Right lobe of liver (tissue), 6 donors: ENCODE measurements at regions not wholly inside any gene's neighbourhood (a gene's known extent, or its start where the extent isn't known, plus 50 kb on each side); places are given as distances from the start of the nearest gene placed in this dataset.

Source experiments
- ATAC-seq, 4 donors: fragments of 200-7000 bp; cut with Tn5 transposase; one replicate each; pipeline ENCODE4 v1.9.1; 2020; ENCODE audit warnings: mild to moderate bottlenecking in 4 of 4, moderate library complexity in 4 of 4
- DNase-seq, 3 donors: peaks; one replicate each; pipeline ENCODE4 v3.0.0-alpha.2; 2020
- H3K27ac ChIP-seq, 3 donors: fragments of 200-600 bp; one replicate each; pipeline ENCODE4 v1.8.0; 2022
- H3K27me3 ChIP-seq, 2 donors: fragments of 200-600 bp; one replicate each; pipeline ENCODE4 v1.8.0; 2022
- H3K36me3 ChIP-seq, 4 donors: fragments of 200-600 bp; sonication (generic) in 1 of 4; one replicate each; pipeline versions ENCODE4 v1.5.1 to v1.8.0; 2017 to 2022; ENCODE audit warnings: control low read depth in 1 of 4
- H3K4me1 ChIP-seq, 4 donors: fragments of 200-600 bp; sonication (generic) in 1 of 4; one replicate each; pipeline versions ENCODE4 v1.5.1 to v1.8.0; 2017 to 2022; ENCODE audit warnings: control low read depth in 1 of 4
- H3K4me3 ChIP-seq, 3 donors: fragments of 200-600 bp; one replicate each; pipeline ENCODE4 v1.8.0; 2022
- H3K9me3 ChIP-seq, 4 donors: fragments of 200-600 bp; sonication (generic) in 1 of 4; one replicate each; pipeline versions ENCODE4 v1.5.1 to v1.8.0; 2017 to 2022; ENCODE audit warnings: control low read depth in 1 of 4
- CTCF ChIP-seq, 4 donors: fragments of 200-600 bp in 3 of 4; fragments of 450-650 bp in 1 of 4; IDR thresholded peaks; one replicate each; pipeline versions ENCODE4 v1.5.1 to v1.8.0; 2016 to 2022; ENCODE audit warnings: antibody characterized with exemption in 4 of 4, mild to moderate bottlenecking in 2 of 4
- POLR2A ChIP-seq: fragments of 450-650 bp; IDR thresholded peaks from one replicate; pipeline ENCODE4 v1.6.1; 2017; ENCODE audit warnings: antibody characterized with exemption, mild to moderate bottlenecking
- WGBS: methylation state at CpG from one replicate; pipeline ENCODE4 v1.1.6; 2018; ENCODE audit warnings: low coverage, low lambda C conversion rate; ENCODE audit not compliant: insufficient coverage; ENCODE audit errors: missing lambda C conversion rate; 5-methylcytosine and 5-hydroxymethylcytosine counted together
- intact Hi-C, 2 donors: fragments of 100-400 bp; cut with DNase I; formaldehyde crosslinking; loops; one replicate each; pipeline versions ENCODE4 v1.11.2 to v1.14.1; 2022
- donor health status: DM: no; HTN: yes; CAD: no.
- donor health status: DM: no; HTN: no; CAD: no.
- donor health status: DM: no; HTN: no; CAD: no.
- donor health status: DM: no; HTN: yes; CAD: no.
- donor health status: DM: no; HTN: yes; CAD: no.

DNA sequence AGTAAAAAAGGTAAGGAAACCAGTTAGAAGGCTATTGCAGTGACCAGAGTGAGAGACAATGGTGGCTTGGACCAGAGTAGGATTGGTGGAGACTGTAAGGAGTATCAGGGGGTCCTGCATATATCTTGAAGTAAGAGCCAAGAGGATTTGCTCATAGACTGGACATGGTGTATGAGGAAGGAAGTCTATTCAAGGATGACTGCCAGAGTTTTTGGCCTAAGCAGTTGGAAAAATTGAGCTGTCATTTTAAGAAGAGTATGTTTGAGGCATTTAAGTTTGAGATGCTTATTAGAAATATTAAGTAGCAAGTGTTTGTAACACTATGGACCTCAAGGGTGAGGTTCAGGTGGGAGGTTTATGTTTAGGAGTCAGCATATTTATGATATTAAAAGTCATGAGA is 596.6 kb downstream of the METTL15 start:
- Histone ChIP-seq H3K9me3 (no peaks in the 10 kb centered on the region), H3K27ac (no peak overlapping the region), H3K4me3 (no peak overlapping the region), H3K4me1 (no peaks in the 10 kb centered on the region), H3K36me3 (no peaks in the 10 kb centered on the region), H3K27me3 (no peaks in the 10 kb centered on the region)
- intact Hi-C loops, result no loop called here
- no peak for TF ChIP-seq POLR2A
- no peak for TF ChIP-seq CTCF (IDR thresholded peaks at IDR 0.05)
- DNase-seq (no peak), ATAC-seq (no peak)

DNA sequence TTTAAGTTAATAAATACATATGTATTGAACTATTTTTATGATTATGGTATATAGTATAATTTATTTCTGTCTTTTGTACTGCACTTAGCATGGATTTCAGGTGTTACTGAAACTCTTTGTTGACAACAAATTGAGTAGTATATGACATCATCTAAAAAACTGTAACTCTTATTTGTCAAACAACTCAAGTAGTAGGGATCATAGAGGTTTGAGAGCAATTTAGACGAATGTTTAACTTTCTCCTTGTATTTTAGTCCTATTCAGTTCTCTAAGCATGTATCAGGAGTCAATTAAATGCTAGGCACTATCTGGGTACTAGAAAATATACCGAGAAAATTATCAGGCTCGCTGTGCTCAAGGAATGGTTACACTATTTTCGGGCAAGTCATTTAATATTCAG is 595.2 kb downstream of the METTL15 start:
- DNase-seq, result no peak

DNA sequence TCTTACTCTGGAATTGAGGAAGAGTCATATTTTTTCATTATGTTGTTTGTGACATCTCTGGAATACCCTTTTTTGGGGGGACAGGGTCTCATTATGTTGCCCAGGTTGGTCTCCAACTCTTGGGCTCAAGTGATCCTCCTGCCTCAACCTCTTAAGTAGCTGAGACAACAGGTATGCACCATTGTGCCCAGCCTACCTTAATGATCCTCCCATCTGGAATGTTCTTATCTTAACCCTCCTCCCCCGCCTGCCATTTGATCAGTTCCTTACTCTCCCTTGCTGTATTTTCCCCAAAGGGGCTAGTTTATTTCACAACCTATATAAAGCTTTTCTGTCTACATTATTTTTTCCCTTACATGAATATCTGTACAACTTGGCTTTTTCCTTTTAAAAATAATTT is 594.7 kb downstream of the METTL15 start:
- 69% methylated on average over 1 of the region's 1 CpG for WGBS
- DNase-seq (no peak), ATAC-seq (no peak)
- Histone ChIP-seq H3K27ac (no peak overlapping the region), H3K9me3 (no peaks in the 10 kb centered on the region), H3K36me3 (no peaks in the 10 kb centered on the region), H3K4me3 (no peak overlapping the region), H3K27me3 (no peaks in the 10 kb centered on the region), H3K4me1 (no peaks in the 10 kb centered on the region)
- TF ChIP-seq POLR2A, result no peak
- TF ChIP-seq CTCF (IDR thresholded peaks at IDR 0.05), result no peak
- intact Hi-C loops, result no loop called here

More for the DNA sequence above, 595.2 kb downstream of the METTL15 start:
- no peaks in the 10 kb centered on the region for H3K4me1 ChIP-seq
- no peaks in the 10 kb centered on the region for H3K9me3 ChIP-seq
- no peaks in the 10 kb centered on the region for H3K36me3 ChIP-seq
- no peak overlapping the region for H3K27ac ChIP-seq
- H3K27me3 ChIP-seq, result no peaks in the 10 kb centered on the region
- no peak for ATAC-seq
- no peak for TF ChIP-seq POLR2A
- no peak for TF ChIP-seq CTCF (IDR thresholded peaks at IDR 0.05)
- intact Hi-C loops, result no loop called here
- WGBS, result 65% methylated on average over 4 of the region's 4 CpGs
- no peak overlapping the region for H3K4me3 ChIP-seq

GRCh38 chr11:28702450-28702790 is 594.2 kb downstream of the METTL15 start:
- Histone ChIP-seq H3K4me1 (no peaks in the 10 kb centered on the region), H3K27ac (no peak overlapping the region), H3K27me3 (no peaks in the 10 kb centered on the region), H3K36me3 (no peaks in the 10 kb centered on the region), H3K4me3 (no peak overlapping the region), H3K9me3 (no peaks in the 10 kb centered on the region)
- no peak for TF ChIP-seq CTCF (IDR thresholded peaks at IDR 0.05)
- no peak for TF ChIP-seq POLR2A
- DNase-seq (no peak), ATAC-seq (no peak)
- intact Hi-C loops, result no loop called here
- 67% methylated on average over 1 of the region's 1 CpG for WGBS

- intact Hi-C loops, result no loop called here
- H3K36me3 ChIP-seq, result no peaks in the 10 kb centered on the region
- ATAC-seq (peak in 1 of 4 donors; percentile 46), DNase-seq (no peak)
- H3K4me1 ChIP-seq, result no peaks in the 10 kb centered on the region
- no peaks in the 10 kb centered on the region for H3K27me3 ChIP-seq
- no peaks in the 10 kb centered on the region for H3K9me3 ChIP-seq
- no peak overlapping the region for H3K4me3 ChIP-seq
- no peak overlapping the region for H3K27ac ChIP-seq
- TF ChIP-seq CTCF (IDR thresholded peaks at IDR 0.05), result no peak
- TF ChIP-seq POLR2A, result no peak
- WGBS, result 35% methylated on average over 5 of the region's 5 CpGs
These were observed 593.7 kb downstream of the METTL15 start for GRCh38 chr11:28701760-28702449.
